Liver (tissue), 3 donors: ENCODE measurements at regions not wholly inside any gene's neighbourhood (a gene's known extent, or its start where the extent isn't known, plus 50 kb on each side); places are given as distances from the start of the nearest gene placed in this dataset.

Experiments used
- JUND ChIP-seq, 2 donors: IDR thresholded peaks; 2 replicates each; pipeline ENCODE4 v1.6.1; 2016; ENCODE audit warnings: antibody characterized with exemption in 2 of 2
- MAX ChIP-seq: IDR thresholded peaks from 2 replicates; pipeline ENCODE4 v1.6.1; 2016; ENCODE audit warnings: antibody characterized with exemption
- TAF1 ChIP-seq: conservative IDR thresholded peaks from 2 replicates; pipeline ENCODE4 v1.6.1; 2016; ENCODE audit warnings: antibody characterized with exemption, mild to moderate bottlenecking
- TF ChIP-seq, protein P1 (sequence below): fragments of 150-350 bp; IDR thresholded peaks from 2 replicates; pipeline ENCODE4 v1.5.1; 2017; ENCODE audit warnings: improper control_type of control experiment, low read depth, low read length; ENCODE audit not compliant: missing input control
- donor health status: healthy.
- donor health status: healthy.

DNA sequence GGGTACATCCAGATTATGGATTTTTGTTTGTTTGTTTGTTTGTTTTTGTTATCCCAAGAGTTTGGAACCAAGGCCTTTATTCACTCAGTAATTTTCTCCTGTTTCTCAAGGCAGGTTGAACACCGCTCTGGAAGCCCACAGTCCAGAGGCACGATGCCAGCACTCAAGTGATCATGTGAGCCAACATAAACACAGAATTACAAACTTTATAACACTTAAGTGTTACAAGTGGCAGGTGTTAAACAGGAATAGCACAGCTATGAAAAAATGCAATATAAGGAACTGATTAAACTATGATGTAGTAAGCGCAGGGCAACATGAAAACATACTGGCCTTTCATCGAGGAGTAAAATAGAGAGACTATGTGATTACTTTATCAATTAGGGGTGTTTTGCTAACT is 1885.8 kb upstream of the SEL1L start:
- TF ChIP-seq MAX (no peak), JUND (IDR thresholded peaks at IDR 0.05) (no peak), TAF1 (no peak)
- TF ChIP-seq, protein P1, sequence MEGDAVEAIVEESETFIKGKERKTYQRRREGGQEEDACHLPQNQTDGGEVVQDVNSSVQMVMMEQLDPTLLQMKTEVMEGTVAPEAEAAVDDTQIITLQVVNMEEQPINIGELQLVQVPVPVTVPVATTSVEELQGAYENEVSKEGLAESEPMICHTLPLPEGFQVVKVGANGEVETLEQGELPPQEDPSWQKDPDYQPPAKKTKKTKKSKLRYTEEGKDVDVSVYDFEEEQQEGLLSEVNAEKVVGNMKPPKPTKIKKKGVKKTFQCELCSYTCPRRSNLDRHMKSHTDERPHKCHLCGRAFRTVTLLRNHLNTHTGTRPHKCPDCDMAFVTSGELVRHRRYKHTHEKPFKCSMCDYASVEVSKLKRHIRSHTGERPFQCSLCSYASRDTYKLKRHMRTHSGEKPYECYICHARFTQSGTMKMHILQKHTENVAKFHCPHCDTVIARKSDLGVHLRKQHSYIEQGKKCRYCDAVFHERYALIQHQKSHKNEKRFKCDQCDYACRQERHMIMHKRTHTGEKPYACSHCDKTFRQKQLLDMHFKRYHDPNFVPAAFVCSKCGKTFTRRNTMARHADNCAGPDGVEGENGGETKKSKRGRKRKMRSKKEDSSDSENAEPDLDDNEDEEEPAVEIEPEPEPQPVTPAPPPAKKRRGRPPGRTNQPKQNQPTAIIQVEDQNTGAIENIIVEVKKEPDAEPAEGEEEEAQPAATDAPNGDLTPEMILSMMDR, result no peak
